ENCODE measurements at regions not wholly inside any gene's neighbourhood (a gene's known extent, or its start where the extent isn't known, plus 50 kb on each side); places are given as distances from the start of the nearest gene placed in this dataset.
"Not testable (repeated sequence)": the region's sequence is repeated elsewhere in the genome, so short reads cannot be mapped to it uniquely, and the experiment has no call there.

GRCh38 chrX:51125743-51126142 is 206.9 kb upstream of the NUDT10 start:
- not testable (repeated sequence) for TF ChIP-seq CTCF (conservative IDR thresholded peaks at IDR 0.05; ENCODE audit: low read depth, low read length); EZH2 (IDR thresholded peaks at IDR 0.05; ENCODE audit: borderline replicate concordance, low read depth, low read length, poor library complexity, severe bottlenecking)
